CD14-positive monocyte (primary cell): ENCODE measurements at regions not wholly inside any gene's neighbourhood (a gene's known extent, or its start where the extent isn't known, plus 50 kb on each side); places are given as distances from the start of the nearest gene placed in this dataset.

Source experiments
- DNase-seq, 3 donors: peaks; one replicate each; pipeline ENCODE4 v3.0.0-alpha.2; 2011 to 2022
- H2AFZ ChIP-seq: 2 replicates; pipeline ENCODE4 v1.6.0; 2012; ENCODE audit warnings: mild to moderate bottlenecking, low read depth, low read length, inconsistent platforms; ENCODE audit not compliant: insufficient read depth, poor library complexity, severe bottlenecking
- H3K27ac ChIP-seq, 2 donors: 1 replicate in 1 of 2; 2 replicates in 1 of 2; pipeline ENCODE4 v1.5.1; 2012 to 2013; ENCODE audit warnings: low read length in 2 of 2, control low read depth in 1 of 2, inconsistent platforms in 1 of 2, low read depth in 1 of 2, mild to moderate bottlenecking in 1 of 2
- H3K27me3 ChIP-seq, 2 donors: one replicate each; pipeline versions ENCODE4 v1.6.0 to v1.6.1; 2011 to 2013; ENCODE audit warnings: low read length in 2 of 2; ENCODE audit not compliant: control insufficient read depth in 2 of 2, insufficient read depth in 2 of 2
- H3K36me3 ChIP-seq, 2 donors: replicated peaks in 1 of 2; 1 replicate in 1 of 2; 2 replicates in 1 of 2; pipeline versions ENCODE4 v1.5.1 to v1.6.1; 2012 to 2013; ENCODE audit warnings: low read length in 2 of 2, control low read depth in 1 of 2, inconsistent platforms in 1 of 2, mild to moderate bottlenecking in 1 of 2; ENCODE audit not compliant: insufficient read depth in 2 of 2, control insufficient read depth in 1 of 2
- H3K4me1 ChIP-seq, 2 donors: 1 replicate in 1 of 2; 2 replicates in 1 of 2; pipeline versions ENCODE4 v1.5.1 to v1.6.1; 2012 to 2013; ENCODE audit warnings: low read length in 2 of 2, control low read depth in 1 of 2, inconsistent platforms in 1 of 2, mild to moderate bottlenecking in 1 of 2, moderate library complexity in 1 of 2; ENCODE audit not compliant: insufficient read depth in 2 of 2, control insufficient read depth in 1 of 2
- H3K4me2 ChIP-seq: replicated peaks from 2 replicates; pipeline ENCODE3; 2012; ENCODE audit warnings: low read length, moderate library complexity, mild to moderate bottlenecking; ENCODE audit not compliant: poor library complexity, severe bottlenecking; ENCODE audit errors: extremely low read depth
- H3K4me3 ChIP-seq, 3 experiments: fragments of 200-600 bp in 1 of 3; sonication (generic) in 1 of 3; replicated peaks in 1 of 3; 1 replicate in 2 of 3; 2 replicates in 1 of 3; pipeline ENCODE4 v1.5.1; 2011 to 2013; ENCODE audit warnings: low read length in 3 of 3, mild to moderate bottlenecking in 3 of 3, control low read depth in 2 of 3, low read depth in 2 of 3, inconsistent platforms in 1 of 3, moderate library complexity in 1 of 3
- H3K79me2 ChIP-seq: 2 replicates; pipeline ENCODE4 v1.6.0; 2012; ENCODE audit warnings: mild to moderate bottlenecking, control low read depth, inconsistent platforms, low read length, moderate library complexity; ENCODE audit not compliant: insufficient read depth
- H3K9ac ChIP-seq: 2 replicates; pipeline ENCODE4 v1.6.0; 2017; ENCODE audit warnings: low read length, mild to moderate bottlenecking; ENCODE audit not compliant: insufficient read depth, poor library complexity, severe bottlenecking
- H3K9me3 ChIP-seq, 2 donors: replicated peaks in 1 of 2; 1 replicate in 1 of 2; 2 replicates in 1 of 2; pipeline versions ENCODE4 v1.5.1 to v1.6.1; 2012 to 2013; ENCODE audit warnings: low read length in 2 of 2, control low read depth in 1 of 2; ENCODE audit not compliant: control insufficient read depth in 1 of 2, insufficient read depth in 1 of 2
- H4K20me1 ChIP-seq: 2 replicates; pipeline ENCODE4 v1.6.0; 2012; ENCODE audit warnings: mild to moderate bottlenecking, low read length, control low read depth, moderate library complexity; ENCODE audit not compliant: insufficient read depth
- H3K27ac Mint-ChIP-seq, 7 donors: one replicate each; pipeline ENCODE4 v1.8.0; 2020; ENCODE audit warnings: mild to moderate bottlenecking in 7 of 7, mixed read lengths in 7 of 7, moderate library complexity in 6 of 7, inconsistent platforms in 2 of 7
- H3K27me3 Mint-ChIP-seq, 3 donors: one replicate each; pipeline ENCODE4 v1.8.0; 2021 to 2022; ENCODE audit warnings: low read depth in 3 of 3, mild to moderate bottlenecking in 3 of 3, mixed read lengths in 3 of 3, moderate library complexity in 3 of 3, inconsistent platforms in 1 of 3
- H3K36me3 Mint-ChIP-seq, 2 donors: one replicate each; pipeline ENCODE4 v1.8.0; 2020; ENCODE audit warnings: mixed read lengths in 2 of 2, inconsistent platforms in 1 of 2, mild to moderate bottlenecking in 1 of 2
- H3K4me1 Mint-ChIP-seq: one replicate; pipeline ENCODE4 v1.8.0; 2020; ENCODE audit warnings: mild to moderate bottlenecking, mixed read lengths
- H3K4me3 Mint-ChIP-seq, 2 donors: one replicate each; pipeline ENCODE4 v1.8.0; 2020; ENCODE audit warnings: mild to moderate bottlenecking in 2 of 2, mixed read lengths in 2 of 2, moderate library complexity in 1 of 2
- H3K9me3 Mint-ChIP-seq, 7 donors: one replicate each; pipeline ENCODE4 v1.8.0; 2020 to 2022; ENCODE audit warnings: mixed read lengths in 7 of 7, mild to moderate bottlenecking in 6 of 7, moderate library complexity in 6 of 7, inconsistent platforms in 2 of 7
- CTCF ChIP-seq: fragments of 200-600 bp; IDR thresholded peaks from one replicate; pipeline ENCODE4 v1.8.0; 2022; ENCODE audit warnings: antibody characterized with exemption, mild to moderate bottlenecking
- WGBS: methylation state at CpG from one replicate; pipeline ENCODE4 v1.1.5; 2013; ENCODE audit warnings: missing lambda C conversion rate; ENCODE audit not compliant: insufficient coverage; 5-methylcytosine and 5-hydroxymethylcytosine counted together
- intact Hi-C, 2 donors: fragments of 100-400 bp; cut with micrococcal nuclease; formaldehyde crosslinking; loops; one replicate each; pipeline versions ENCODE4 v1.15.0 to v1.15.1; 2023

- no peak for TF ChIP-seq CTCF
- no peak for DNase-seq
- H3K4me3 Mint-ChIP-seq: no peak overlapping the region
These were observed 304.6 kb downstream of the NUP35 start for GRCh38 chr2:183428881-183429280.

GRCh38 chr2:183438541-183438940 lies 314.3 kb downstream of the NUP35 start:
- no peaks in the 10 kb centered on the region for H3K36me3 Mint-ChIP-seq
- Histone ChIP-seq H3K4me3 (no peak overlapping the region), H3K27ac (no peak overlapping the region), H3K4me2 (no peak overlapping the region), H2AFZ (no peak overlapping the region), H3K9ac (no peak overlapping the region), H3K36me3 (no peaks in the 10 kb centered on the region), H4K20me1 (no peaks in the 10 kb centered on the region), H3K79me2 (no peaks in the 10 kb centered on the region), H3K9me3 (no peaks in the 10 kb centered on the region), H3K4me1 (no peaks in the 10 kb centered on the region), H3K27me3 (no peaks in the 10 kb centered on the region)
- H3K4me3 Mint-ChIP-seq: no peak overlapping the region
- intact Hi-C loops: no loop called here
- no peak for TF ChIP-seq CTCF
- no peak overlapping the region for H3K27ac Mint-ChIP-seq
- peaks cover 0 to 7% (median 0%) of the 10 kb centered on the region in 7 donors for H3K9me3 Mint-ChIP-seq
- no peak for DNase-seq
- no peaks in the 10 kb centered on the region for H3K4me1 Mint-ChIP-seq
- no peaks in the 10 kb centered on the region for H3K27me3 Mint-ChIP-seq
- no CpG with 5 or more reads among the region's 2 CpGs for WGBS

More at GRCh38 chr2:183428881-183429280, 304.6 kb downstream of the NUP35 start:
- Histone ChIP-seq H3K9me3 (peaks cover 14 to 15% of the 10 kb centered on the region in 2 donors), H3K79me2 (no peaks in the 10 kb centered on the region), H2AFZ (no peak overlapping the region), H4K20me1 (no peaks in the 10 kb centered on the region), H3K9ac (no peak overlapping the region), H3K27me3 (no peaks in the 10 kb centered on the region), H3K36me3 (no peaks in the 10 kb centered on the region), H3K4me3 (no peak overlapping the region), H3K4me2 (no peak overlapping the region), H3K4me1 (no peaks in the 10 kb centered on the region), H3K27ac (no peak overlapping the region)
- H3K36me3 Mint-ChIP-seq: no peaks in the 10 kb centered on the region
- peaks cover 0 to 1% (median 0%) of the 10 kb centered on the region in 3 donors for H3K27me3 Mint-ChIP-seq
- no peaks in the 10 kb centered on the region for H3K4me1 Mint-ChIP-seq
- H3K27ac Mint-ChIP-seq: no peak overlapping the region
- peaks cover 2 to 16% (median 6%) of the 10 kb centered on the region in 7 donors for H3K9me3 Mint-ChIP-seq
- intact Hi-C loops: no loop called here
